ENCODE measurements at regions not wholly inside any gene's neighbourhood (a gene's known extent, or its start where the extent isn't known, plus 50 kb on each side); places are given as distances from the start of the nearest gene placed in this dataset.
"Not testable (repeated sequence)": the region's sequence is repeated elsewhere in the genome, so short reads cannot be mapped to it uniquely, and the experiment has no call there.

GRCh38 chr1:29409616-29410015, 173.3 kb downstream of the PTPRU start:
- Histone ChIP-seq H3K9me3 (no peaks in the 10 kb centered on the region), H3K4me3 (no peak overlapping the region), H3K36me3 (no peaks in the 10 kb centered on the region), H3K4me1 (no peaks in the 10 kb centered on the region), H3K27ac (no peak overlapping the region), H3K27me3 (no peaks in the 10 kb centered on the region)
- no peak for DNase-seq (ENCODE audit: low spot score in 2 of 2)
- no peak for TF ChIP-seq POLR2AphosphoS5 (IDR thresholded peaks at IDR 0.05)
- TF ChIP-seq POLR2A (IDR thresholded peaks at IDR 0.05), result no peak
- no peak for TF ChIP-seq CTCF (IDR thresholded peaks at IDR 0.05)
- intact Hi-C loops (cut with DNase I; ENCODE audit: low total_unique reads), result no loop called here

DNA sequence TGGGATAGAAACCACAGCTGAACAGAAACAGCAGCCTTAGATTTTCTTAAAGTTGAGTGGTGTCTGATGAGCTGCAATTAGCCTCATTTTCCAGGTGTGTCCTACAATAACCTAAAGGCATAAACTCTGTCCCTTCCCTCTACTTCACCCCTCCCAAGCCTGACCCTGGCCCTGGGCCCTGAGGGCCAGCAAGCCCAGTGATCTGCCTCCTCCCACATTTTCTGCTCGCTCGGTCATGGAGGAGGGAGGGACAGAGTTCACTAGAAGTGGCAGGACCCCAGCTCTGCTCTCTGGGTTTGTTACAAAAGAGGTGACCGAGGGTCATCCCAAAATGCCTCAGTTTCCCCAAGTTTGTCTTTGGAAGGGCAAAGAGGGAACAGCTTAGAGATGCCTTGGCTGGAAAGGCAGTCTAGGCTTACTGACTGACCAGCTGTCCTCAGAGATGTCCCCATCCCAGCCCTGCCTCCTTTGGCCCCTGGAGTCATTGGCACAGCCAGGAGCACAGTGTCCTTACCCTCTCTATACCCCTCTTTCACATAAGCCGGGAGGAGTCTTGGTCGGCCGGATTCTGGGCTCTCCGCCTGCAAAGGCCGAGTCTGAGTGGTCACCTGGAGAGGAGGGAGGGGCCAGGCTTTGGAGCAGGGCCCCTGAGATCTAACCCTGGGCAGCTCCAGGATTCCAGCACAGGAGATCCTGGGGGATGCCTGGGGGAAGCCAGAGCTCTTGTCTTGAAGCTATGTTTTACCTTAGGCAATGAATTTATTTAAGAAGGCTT, 172.7 kb downstream of the PTPRU start:
- H3K27me3 ChIP-seq, result no peaks in the 10 kb centered on the region
- DNase-seq (ENCODE audit: low spot score in 2 of 2), result no peak
- no peaks in the 10 kb centered on the region for H3K4me1 ChIP-seq
- no peak overlapping the region for H3K4me3 ChIP-seq
- no peaks in the 10 kb centered on the region for H3K36me3 ChIP-seq
- TF ChIP-seq POLR2A (IDR thresholded peaks at IDR 0.05) (no peak), POLR2AphosphoS5 (IDR thresholded peaks at IDR 0.05) (no peak)
- no peak overlapping the region for H3K27ac ChIP-seq
- no peaks in the 10 kb centered on the region for H3K9me3 ChIP-seq
- intact Hi-C loops (cut with DNase I; ENCODE audit: low total_unique reads), result no loop called here

- H3K27me3 ChIP-seq, result no peaks in the 10 kb centered on the region
- no peak overlapping the region for H3K27ac ChIP-seq
- intact Hi-C loops (cut with DNase I; ENCODE audit: low total_unique reads), result no loop called here
- H3K36me3 ChIP-seq, result no peaks in the 10 kb centered on the region
- TF ChIP-seq POLR2A (IDR thresholded peaks at IDR 0.05), result no peak
- TF ChIP-seq POLR2AphosphoS5 (IDR thresholded peaks at IDR 0.05), result no peak
- TF ChIP-seq CTCF (IDR thresholded peaks at IDR 0.05), result no peak
- no peaks in the 10 kb centered on the region for H3K4me1 ChIP-seq
- no peaks in the 10 kb centered on the region for H3K9me3 ChIP-seq
- H3K4me3 ChIP-seq, result no peak overlapping the region
- DNase-seq (ENCODE audit: low spot score in 2 of 2), result no peak
Measured at GRCh38 chr1:29406814-29407213, 170.5 kb downstream of the PTPRU start.

GRCh38 chr1:29400203-29400602, 163.9 kb downstream of the PTPRU start:
- H3K27me3 ChIP-seq; H3K4me3 ChIP-seq; intact Hi-C loops (cut with DNase I; ENCODE audit: low total_unique reads); H3K9me3 ChIP-seq; H3K4me1 ChIP-seq; DNase-seq (ENCODE audit: low spot score in 2 of 2); H3K27ac ChIP-seq; H3K36me3 ChIP-seq: not testable (repeated sequence)

GRCh38 chr1:29399465-29399864, 163.1 kb downstream of the PTPRU start:
- DNase-seq (ENCODE audit: low spot score in 2 of 2), result no peak
- intact Hi-C loops (cut with DNase I; ENCODE audit: low total_unique reads), result no loop called here
- TF ChIP-seq POLR2A (IDR thresholded peaks at IDR 0.05), result no peak
- no peak for TF ChIP-seq CTCF (IDR thresholded peaks at IDR 0.05)
- TF ChIP-seq POLR2AphosphoS5 (IDR thresholded peaks at IDR 0.05), result no peak
- no peak overlapping the region for H3K27ac ChIP-seq
- no peaks in the 10 kb centered on the region for H3K4me1 ChIP-seq
- peaks cover 0 to 4% of the 10 kb centered on the region in 2 donors for H3K9me3 ChIP-seq
- H3K4me3 ChIP-seq, result no peak overlapping the region
- H3K36me3 ChIP-seq, result no peaks in the 10 kb centered on the region
- H3K27me3 ChIP-seq, result no peaks in the 10 kb centered on the region

GRCh38 chr1:29398431-29398830, 162.1 kb downstream of the PTPRU start:
- Histone ChIP-seq H3K27me3 (no peaks in the 10 kb centered on the region), H3K4me3 (no peak overlapping the region), H3K4me1 (no peaks in the 10 kb centered on the region), H3K9me3 (peaks cover 0 to 4% of the 10 kb centered on the region in 2 donors), H3K36me3 (no peaks in the 10 kb centered on the region), H3K27ac (peak overlapping the region in 1 of 2 donors; percentile 3)
- DNase-seq (ENCODE audit: low spot score in 2 of 2), result peak in 1 of 2 donors; percentile 49
- TF ChIP-seq POLR2A (IDR thresholded peaks at IDR 0.05) (no peak), POLR2AphosphoS5 (IDR thresholded peaks at IDR 0.05) (no peak), CTCF (IDR thresholded peaks at IDR 0.05) (no peak)
- intact Hi-C loops (cut with DNase I; ENCODE audit: low total_unique reads), result no loop called here
